SIG-M5 treated with dmso at 0.1 percent for 504 hours (cell line): ENCODE measurements at regions not wholly inside any gene's neighbourhood (a gene's known extent, or its start where the extent isn't known, plus 50 kb on each side); places are given as distances from the start of the nearest gene placed in this dataset.
"Not testable (repeated sequence)": the region's sequence is repeated elsewhere in the genome, so short reads cannot be mapped to it uniquely, and the experiment has no call there.

Experiments
- DNase-seq: peaks from one replicate; lab custom pipeline; 2025; ENCODE audit not compliant: unreplicated experiment; lab: John Stamatoyannopoulos, UW

DNA sequence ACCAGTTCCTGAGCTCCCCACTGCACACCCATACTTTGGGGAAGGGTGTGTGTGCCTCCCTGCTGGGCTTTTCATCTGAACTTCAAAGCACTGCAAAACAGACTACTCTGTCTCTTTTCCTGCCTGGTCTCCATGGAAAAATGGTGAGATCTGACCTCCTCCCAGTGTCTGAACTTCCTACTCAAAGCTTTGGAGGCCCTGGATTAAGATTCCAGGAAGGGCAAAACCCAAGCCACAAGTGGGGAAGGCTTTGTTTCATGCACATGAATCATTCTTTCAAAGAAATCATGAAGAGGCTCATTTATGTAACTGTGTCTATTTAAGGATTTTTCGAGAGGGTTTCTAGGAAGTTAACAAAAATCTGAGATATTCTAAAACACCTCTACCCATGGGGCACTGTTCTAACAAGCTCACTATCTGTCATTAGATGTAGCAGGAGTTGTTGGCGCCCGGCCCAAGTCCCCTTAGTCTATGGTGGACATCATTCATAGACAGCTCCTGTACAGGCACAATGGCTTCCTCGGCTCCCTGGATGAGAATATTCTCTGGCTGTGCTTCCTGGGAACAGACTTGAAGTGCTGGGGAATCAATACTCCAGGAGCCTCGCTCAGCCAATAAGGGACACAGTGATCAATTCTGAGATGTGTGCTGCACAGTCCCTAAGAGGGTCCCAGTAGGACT lies 224.0 kb downstream of the KTN1 start:
- no peak for DNase-seq

DNA sequence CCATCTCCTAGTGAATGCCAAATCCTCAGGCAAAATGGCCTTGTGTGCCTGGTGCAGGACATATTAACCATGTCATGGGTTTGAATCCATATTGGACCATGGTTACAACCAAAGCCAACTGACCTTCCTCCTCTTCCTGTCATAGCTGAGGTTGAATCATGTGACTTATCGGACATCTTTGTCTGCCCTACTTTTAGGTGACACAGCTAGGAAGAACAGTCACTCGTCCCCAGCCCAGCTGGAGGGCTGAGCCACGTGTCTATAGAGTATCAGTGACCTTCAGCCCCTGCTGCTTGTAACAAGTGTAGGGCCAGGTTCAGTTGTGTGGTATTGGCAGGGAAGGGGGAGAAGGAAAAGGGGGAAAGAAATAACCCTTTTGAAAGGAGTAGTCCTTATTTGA lies 225.2 kb downstream of the KTN1 start:
- DNase-seq, result no peak

DNA sequence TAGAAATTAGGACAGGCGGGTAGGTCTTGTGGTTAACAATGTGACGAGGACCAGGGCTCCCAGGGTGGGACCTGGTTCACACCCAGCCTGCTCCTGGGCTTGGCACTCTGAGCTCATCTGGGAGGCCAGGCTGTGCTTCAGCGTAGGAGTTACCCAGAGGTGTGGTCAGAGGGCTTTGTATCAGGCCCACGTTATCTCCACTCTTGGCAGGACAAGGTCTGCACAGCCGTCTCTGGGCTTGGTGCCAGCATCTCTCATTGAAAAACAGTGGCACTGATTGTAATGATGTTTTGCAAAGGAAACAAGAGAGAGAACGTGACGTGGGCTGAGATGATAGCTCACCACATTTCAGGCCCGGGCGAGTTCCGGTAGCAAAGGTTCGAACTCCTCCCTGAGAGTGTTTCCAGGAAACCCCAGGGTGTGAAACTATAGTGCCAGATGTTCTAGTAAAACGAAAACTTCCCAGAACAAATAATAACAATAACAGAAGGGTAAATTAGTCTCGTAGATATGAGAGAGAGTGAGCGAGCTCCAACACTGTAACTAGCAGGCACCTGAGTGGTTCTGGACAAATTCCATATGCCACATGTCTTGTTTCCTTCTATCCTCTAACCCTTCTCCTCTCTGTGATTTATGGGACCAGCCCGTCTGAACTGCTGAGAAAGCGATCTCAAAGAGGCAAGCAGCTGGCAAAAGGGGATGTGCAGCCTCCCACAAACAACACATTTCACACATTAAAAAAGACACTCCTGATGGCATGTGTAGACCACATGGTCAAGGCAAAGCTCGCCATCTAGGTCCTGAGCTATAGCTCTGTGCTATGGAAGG lies 227.3 kb downstream of the KTN1 start:
- no peak for DNase-seq

DNA sequence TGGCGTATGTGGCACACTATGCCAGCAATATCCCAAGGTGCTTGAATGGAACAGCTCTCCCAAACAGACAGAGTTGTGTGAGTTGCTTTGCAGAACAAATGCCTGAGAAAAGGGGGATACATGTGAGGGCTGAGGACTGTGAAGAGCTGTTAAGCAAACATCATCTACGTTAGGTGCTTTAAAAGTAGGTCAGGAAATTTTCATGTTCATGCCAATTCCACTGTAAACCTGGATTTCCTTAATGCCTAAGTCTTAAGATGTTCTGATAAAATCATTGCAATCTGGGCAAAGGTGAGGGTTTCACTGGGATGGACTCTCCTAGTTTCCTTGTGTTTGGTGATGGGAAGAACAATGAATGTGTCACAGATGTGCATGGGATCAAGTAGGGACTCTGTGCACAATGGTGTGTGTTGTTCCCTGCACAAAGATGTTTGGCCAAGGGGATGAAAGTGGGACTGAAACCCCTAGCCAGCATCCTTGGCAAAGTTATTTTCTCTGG lies 227.9 kb downstream of the KTN1 start:
- no peak for DNase-seq

DNA sequence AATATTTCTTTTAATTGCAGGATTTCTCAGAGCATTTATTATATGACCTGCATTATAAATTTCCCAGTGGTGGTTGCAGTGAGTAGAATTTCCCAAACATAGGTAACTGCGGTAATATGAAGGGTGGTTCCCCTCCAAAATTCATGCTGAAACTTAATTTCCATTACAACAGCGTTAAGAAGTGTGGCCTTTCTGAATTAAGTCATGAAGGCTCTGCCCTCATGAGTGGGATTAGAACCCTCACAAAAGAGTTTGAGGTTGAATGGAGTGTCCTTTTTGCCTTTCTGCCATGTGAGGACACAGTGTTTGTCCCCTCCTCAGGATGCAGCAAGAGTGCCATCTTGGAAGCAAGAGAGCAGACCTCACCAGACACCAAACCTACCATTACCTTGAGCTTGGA lies 233.6 kb downstream of the KTN1 start:
- no peak for DNase-seq

DNA sequence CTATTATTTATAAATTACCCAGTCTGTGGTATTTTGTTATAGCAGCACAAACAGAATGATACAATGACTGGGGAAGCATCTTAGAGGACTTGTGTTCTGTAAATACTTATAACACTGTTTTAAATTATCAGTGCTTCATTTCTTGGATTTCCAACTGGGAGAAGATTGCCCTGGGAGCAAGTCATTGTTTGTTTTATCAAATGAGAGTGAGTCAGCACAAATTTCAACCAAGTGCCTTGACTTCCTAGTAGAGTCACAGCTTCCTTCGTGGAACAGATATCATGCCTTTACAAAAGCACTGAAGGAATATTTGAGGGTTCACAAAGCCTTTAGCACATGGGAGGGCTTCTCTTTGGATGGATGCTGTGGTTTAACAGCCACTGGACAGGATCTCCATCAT lies 234.1 kb downstream of the KTN1 start:
- no peak for DNase-seq

DNA sequence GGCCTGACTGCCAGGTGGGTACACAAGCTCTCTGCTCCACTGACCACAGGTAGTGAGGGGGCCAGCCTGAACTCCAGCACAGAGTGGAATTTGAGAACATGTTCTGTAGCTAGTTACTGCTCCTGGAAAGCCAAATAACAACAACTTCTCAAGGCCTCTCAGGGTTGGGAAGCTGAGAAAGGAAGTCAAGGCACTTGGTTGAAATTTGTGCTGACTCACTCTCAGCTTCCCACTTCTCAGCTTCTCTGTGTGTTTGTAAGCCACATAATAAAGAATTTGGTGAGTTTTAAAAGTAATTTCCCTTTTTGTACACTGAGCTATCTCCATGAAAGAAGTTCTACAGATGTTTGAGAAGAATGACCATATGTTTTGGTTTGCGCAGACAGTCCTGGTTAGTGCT lies 234.9 kb downstream of the KTN1 start:
- DNase-seq, result peak; percentile 21

DNA sequence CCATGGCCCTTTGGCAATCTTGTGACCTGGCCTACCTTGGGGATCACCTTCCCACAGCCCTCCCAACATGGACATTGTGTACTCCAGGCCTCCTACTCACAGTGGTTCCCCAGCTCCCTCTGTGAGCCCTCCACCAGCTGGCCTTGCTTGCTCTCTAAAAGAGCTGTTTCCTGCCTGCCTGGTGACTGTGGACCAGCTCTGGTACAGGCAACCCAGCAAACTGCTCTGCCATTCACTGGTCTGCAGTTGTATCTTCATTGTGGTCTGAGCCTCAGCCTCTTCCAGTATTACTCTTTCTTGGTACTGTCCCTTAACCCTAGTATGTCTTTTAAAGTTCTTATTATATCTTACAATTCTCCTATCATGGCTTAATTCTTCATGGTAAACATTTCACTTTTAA lies 236.2 kb downstream of the KTN1 start:
- DNase-seq, result no peak

DNA sequence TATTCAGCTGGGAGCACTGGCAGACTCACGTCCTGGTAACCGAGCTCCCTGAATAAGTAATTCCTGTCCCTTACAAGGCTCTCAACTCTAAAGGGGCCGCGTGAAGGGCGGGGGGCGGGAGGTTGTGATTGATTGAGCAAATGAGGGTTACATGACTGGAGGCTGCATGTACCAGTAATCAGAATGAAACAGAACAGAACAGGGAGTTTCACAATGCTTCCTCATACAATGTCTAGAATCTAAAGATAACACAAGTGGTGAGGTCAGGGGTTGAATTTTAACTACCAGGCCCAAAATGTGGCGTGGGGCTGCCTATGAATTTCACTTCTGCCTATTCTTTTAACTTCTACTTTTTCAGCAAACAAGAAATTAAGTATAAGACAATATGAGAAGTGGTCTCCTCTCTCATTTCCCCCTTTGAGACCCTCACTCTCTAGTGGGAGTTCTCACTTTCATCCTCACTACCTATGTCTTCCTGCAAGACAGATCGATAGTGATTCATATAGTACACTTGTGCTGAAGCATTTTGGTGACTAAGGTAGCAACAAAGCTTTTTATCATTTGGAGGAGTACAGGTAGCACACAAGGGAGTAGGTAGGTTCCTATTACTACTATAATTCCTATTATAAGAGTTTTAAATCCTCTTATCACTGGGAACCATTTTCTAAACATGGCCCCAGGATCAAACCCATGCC lies 239.8 kb downstream of the KTN1 start:
- DNase-seq, result peak; percentile 93

DNA sequence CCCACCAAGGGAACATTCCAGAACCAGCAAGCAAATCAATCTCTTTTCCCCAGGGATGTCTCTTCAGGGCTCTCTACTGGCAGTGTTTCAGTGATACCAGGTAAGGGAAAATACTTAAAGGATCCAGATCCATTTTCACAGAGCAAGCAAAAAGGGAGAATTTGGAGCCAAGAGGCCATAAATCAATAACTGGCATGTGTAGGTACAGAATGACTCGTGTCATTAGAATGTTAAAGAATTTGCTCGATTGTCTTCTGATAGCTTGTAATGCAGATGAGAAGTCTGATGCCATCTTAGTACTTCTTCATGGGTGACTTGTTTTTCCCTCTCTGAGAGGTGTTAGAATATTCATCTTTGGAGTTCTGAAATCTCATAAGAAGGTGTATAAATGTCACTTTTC lies 242.9 kb downstream of the KTN1 start:
- DNase-seq, result no peak

DNA sequence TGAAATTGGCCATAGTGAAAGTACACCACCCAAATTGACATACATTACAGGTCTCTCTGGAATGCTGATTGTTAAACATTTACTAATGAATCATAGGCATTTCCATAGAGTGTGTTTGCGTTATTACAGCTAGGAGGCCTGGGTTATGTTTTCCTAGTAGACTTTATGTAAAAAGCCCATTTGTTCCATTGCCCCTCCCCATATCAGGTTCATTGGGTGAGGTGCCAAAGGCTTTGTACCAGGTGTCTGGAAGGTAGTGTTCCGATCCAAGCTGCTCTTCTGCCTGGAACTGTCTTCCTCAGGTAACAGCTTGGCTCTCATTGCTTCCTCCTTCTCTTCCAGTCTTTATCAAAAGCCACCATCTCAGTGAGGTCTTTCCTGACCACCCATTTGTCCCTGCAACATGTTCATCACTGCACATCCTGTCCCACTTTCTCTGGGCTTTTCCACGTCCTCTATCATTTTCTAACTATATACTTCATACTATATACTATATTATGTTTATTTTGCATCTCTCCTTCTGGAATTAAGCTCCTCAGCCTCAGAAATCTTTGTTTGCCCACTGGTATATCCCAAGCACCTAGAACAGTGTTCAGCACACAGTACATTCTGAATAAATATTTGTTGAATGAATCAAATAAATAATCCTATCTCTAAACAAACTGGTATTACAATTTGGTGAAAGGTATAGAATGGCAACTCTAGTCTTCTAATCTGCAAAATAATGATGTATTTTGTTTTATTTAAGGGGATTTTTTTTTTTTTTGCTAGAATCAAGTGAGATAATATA lies 252.3 kb downstream of the KTN1 start:
- DNase-seq, result peak; percentile 24

DNA sequence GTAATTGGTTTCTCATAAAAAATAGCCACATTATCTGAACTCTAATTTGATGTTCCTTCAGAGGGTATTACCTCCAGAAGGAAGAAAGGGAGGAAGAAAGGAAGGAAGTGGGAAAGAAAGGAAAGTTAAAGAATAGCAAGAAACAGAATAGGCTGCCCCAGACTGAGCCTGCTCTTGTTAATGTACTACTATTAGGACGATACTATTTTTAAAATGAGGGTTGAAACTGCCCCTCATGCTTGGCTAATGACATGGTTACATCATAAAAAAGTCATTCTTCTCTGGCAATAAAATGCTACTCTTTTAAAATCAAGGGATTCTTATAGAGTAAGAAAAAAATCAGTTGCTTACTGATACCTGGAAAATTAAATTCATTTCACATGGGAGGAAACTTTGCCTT lies 253.0 kb downstream of the KTN1 start:
- no peak for DNase-seq

DNA sequence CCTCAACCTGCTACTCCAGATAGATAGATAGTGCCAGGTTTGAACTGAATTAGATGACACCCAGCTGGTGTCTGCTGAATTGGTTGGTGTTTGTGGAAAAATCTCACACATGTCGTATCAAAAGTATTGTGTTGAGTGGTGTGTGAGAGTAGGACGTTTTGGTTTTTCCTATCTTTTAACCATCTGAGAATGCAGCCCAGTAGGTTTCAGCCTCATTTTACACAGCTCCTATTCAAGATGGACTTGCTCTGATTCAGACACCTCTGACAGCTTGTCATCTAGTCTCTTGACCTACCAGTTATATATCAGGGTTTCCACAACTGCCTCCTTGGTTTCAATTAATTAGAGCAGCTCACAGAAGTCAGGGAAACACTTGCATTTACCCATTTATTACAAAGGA lies 254.4 kb downstream of the KTN1 start:
- DNase-seq, result no peak

DNA sequence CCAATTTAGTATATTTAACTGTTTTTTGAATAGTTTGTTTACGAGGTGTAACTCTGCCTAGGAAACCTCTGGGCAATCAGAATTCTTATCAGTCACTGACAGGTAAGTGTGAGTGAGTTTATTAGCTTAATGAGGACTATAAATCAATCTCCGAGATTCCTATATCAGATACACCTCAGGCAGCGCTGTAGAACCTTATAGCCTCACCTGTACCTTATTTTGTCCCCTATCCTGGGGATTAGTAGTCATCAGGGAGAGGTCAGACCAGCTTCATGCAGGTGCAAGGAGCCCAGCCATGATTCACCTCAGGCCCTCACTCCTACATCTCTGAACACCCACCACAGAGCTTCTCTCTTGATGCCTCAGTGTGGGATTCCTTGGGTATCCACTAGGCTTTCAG lies 256.0 kb downstream of the KTN1 start:
- DNase-seq, result no peak

DNA sequence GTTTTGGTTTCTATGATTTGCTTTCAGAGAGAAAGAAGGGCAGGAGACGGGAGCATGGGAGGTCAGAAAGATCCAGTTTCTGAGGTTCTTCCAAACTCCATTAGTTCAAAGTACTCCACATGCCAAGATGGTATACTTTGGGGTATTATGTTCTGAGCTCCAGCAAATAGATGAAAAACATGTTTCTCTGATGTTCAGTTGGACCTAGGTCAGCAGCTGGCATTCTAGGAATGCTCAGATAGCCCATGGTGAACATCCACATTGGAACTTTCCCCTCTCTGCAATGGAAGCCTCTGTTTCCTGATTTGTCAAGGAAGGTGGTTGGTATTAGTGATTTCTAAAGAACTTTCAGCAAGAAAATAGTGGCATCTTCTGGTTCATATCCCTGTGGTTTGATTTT lies 257.5 kb downstream of the KTN1 start:
- DNase-seq, result no peak

DNA sequence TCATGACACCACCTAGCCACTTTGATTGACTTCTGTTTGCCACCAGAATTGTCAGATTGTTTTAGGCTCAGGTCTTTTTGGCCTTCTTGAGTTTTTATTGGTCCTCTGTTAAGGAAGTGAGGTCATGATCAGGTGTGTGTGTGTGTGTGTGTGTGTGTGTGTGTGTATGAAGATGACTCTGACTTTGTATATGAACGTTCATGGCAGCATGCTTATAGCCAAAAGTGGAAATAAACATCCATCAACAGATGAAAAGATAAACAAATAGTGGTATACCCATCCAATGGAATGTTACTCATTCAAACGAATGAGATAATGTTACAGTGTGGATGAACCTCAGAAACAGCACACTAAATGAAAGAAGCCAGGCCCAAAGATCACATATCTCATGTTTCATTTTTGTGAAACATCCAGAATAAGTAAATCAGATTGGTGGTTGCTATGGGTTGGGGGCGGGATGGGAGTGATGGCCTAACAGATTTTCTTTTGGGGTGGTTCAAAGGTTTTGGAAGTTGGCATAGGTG lies 258.6 kb downstream of the KTN1 start:
- no peak for DNase-seq

DNA sequence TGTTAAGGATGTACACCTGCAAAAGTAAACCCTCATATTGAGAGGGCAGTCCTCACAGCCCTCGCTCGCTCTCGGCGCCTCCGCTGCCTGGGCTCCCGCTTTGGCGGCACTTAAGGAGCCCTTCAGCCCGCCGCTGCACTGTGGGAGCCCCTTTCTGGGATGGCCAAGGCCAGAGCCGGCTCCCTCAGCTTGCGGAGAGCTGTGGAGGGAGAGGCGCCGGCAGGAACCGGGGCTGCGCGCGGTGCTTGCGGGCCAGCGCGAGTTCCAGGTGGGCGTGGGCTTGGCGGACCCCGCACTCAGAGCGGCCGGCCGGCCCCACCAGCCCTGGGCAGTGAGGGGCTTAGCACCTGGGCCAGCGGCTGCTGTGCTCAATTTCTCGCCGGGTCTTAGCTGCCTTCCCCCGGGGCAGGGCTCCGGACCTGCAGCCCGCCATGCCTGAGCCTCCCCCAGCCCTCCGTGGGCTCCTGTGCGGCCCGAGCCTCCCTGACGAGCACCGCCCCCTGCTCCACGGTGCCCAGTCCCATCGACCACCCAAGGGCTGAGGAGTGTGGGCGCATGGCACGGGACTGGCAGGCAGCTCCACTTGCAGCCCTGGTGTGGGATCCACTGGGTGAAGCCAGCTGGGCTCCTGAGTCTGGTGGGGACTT lies 259.4 kb downstream of the KTN1 start:
- DNase-seq, result not testable (repeated sequence)

DNA sequence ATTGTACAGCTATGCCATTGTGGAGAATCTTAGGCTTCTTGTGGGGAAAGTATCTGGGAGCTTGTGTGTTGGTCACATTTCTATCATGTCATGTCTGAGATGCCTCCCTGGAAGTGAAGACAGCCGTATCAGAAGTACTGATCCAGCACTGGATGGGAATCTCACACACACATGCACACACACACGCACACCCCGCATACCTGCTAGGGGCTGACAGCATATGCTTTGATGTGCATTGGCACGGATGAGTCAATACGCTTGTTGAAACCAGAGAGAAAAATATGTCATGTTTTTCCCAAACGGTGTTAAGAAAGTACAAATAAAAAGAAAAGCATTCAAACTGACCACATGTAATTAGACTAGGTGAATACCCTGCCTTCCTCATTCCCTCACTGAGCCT lies 260.8 kb downstream of the KTN1 start:
- no peak for DNase-seq

DNA sequence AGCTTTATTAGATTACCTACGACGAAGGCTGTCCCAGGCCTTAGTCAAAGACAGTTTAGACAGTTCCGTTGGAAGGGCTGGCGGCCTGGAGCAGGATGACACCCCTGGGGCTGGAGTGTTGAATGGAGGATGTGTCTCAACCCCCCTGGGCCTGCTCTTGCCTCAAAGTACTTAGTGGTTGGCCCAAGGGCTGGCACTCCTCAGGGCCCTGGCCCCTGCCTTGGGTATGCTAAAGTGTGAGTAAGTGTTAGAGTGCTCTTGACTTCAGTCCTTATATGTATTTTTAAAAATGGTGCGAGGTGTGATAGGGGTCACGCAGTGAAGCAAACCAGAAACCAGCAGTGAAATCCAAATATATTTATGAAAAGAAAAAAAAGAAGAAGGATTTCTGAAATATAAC lies 261.6 kb downstream of the KTN1 start:
- DNase-seq, result no peak

DNA sequence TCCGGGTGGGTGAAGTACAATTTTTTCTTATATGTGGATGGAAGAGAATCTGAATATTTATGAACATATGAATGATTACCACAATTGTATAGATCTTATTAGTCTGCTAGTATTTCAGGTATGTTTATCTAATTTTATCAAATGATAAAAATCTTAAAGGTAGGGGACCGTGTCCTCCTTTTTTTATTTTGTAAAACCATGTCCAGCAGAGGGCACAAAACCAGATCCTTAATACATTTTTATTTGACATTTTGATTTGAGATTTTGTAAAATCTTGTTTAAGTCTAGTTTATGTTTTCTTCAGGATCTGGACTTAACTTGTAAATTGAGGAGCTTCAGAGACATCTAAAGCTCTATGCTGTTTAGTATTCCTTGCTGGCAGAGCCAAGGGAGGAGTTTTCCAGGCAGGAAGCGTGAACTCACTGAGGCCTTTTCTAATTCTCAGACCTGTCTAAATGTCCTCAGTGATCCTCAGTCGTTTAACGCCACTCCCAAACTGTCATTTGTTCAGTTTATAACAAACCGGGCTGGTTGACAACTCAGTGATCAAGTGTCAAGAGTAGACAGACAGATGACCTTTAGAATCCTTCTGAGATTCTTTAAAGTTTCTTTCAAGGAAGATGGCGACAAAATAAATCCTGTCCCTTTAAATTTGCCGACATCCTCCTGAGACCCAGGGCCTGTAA lies 263.9 kb downstream of the KTN1 start:
- no peak for DNase-seq
